ENCODE measurements at regions not wholly inside any gene's neighbourhood (a gene's known extent, or its start where the extent isn't known, plus 50 kb on each side); places are given as distances from the start of the nearest gene placed in this dataset.
"Not testable (repeated sequence)": the region's sequence is repeated elsewhere in the genome, so short reads cannot be mapped to it uniquely, and the experiment has no call there.

DNA sequence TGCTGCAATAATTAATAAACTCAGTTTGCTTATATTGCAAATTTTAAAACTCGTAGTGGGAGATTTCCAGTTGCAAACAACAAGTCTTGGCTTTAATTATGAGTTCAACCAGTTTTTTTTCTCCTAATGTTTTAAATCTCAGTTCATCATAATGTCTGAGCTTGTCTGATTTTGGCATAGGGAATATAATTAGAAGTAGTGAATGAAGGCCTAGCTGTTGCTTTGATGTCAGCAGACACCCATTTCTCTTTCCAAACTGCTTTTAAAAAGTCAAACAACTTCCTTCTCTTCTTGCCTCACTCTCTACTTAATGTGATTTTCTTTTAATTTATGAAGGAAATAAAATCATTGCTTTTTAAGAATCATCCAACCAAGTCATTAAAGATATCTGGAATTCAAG lies 1462.1 kb downstream of the DPP10 start:
- DNase-seq: no peak

DNA sequence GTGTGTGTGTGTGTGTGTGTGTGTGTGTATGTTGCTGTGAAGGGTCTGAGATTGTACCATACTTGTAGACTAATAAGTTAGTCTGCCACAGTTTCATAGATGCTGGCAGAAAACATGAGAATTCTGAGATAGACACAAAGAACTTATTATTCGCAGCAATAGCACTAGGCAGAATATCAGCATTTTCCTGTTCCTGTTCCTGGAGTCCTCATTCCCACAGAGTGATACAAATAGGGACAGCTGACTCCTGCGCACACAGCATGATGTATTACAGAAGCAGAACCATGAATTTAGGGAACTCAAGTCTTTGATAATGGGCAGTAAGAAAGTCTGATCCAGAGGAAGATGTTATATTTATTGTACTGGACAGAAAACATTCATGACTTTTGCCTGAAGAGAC lies 1466.3 kb downstream of the DPP10 start:
- no peak for DNase-seq

DNA sequence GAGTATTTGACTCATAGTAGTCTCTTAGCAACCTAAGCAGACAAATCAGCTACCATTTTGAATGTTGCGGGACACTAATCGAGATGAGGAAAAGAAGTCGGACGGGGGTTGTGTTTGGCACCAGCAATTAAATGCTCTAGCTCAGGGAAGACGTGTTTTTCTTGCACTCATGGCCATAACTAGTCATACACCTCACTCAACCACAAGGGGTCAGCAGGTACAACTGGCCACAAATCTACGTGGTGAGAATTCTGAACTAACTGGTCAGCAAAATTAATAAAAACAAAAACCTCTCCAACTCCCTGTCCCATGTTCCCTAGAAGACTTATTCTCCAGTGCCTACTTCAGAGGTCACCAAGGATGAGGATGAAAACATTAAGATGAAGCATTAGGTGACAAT lies 1467.8 kb downstream of the DPP10 start:
- DNase-seq: no peak

DNA sequence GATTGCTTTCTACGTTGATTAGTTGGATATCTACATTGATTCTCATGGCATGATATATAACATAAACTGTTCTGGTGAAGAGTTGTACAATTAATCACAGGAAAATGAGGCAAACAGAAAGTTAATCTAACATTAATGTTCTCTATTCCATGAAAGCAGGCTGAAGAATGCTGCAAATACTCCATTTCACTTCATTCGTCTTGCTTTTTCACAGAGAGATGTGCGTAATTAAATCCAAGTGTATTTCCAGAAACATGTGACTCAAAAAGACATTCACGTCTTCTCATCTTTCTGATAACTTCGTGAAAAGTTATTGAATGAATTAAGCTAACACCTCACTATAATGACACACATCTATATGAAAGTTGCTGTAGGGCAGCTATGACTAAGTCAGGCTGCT lies 1471.5 kb downstream of the DPP10 start:
- DNase-seq: no peak

DNA sequence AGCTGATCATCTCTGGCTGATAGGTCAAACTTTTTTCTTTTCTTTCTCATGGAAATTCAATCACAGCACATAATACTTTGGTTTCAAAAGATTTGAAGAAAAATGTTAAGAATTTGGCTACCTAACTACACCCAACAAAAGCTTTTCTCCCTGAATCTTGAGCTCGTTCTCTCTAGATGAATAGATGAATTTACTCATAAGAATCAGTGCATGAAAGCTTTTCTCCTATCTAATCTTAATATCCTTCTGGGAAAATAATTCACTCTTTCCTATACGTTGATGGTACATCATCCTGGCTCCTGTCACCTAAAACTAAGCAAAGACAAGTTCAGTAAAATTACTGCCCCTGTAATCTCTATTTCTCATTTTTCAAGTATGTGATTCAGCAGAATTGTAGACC lies 1479.1 kb downstream of the DPP10 start:
- no peak for DNase-seq

DNA sequence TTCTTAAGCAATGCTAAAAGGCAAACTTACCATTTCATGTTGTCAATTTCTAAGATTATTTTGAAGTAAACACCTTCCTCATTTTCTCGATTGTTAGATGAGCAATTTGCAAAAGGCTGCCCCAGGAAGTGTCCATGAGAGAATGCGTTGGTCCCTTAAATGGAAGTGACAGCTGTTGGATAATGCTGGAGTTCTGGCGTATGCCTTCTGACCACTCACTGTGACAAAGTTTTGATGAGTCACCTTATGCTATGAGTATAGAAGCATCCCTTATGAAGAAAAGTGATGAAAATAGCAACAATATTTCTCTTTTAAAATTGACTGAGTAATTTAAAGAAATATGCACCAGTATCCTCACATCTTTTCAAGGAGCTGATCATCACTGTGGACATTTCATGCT lies 1497.5 kb downstream of the DPP10 start:
- DNase-seq: no peak

DNA sequence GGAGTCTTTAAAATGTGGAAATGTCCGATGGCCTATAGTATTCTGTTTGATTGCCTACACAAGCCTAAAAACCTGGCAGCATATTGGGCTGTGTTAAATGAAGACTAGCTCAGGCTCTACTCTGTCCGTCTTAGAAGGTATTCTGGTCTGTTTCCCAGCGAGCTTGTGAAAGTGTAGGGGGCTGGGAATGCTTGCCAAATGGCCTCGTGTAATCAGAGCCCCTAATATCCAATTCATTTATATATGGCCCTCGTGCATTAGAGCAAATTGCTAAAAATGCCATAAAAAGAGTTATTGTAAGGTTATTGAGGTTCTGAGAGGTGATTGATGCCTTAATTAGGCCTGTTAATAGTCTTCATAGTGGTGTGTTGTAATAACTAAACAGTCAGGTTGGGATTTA lies 1500.4 kb downstream of the DPP10 start:
- no peak for DNase-seq

DNA sequence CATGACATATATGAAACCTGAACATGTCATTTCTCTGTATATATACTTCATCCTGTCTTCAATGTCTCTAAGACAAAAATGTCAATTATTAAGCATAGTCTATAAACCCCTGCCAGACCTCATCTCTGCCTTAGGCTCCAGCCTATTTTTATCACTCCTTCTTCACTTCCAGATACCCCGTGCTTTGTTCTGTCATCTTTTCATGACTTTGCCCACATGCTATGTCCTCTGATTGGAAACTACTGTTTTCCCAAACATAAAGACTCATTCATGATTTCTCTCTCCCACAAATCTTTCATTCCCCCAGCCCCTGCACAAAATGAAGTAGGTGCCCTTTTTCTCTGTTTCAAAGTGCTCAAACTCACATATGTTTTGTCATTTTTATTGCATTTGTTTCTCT lies 1503.9 kb downstream of the DPP10 start:
- no peak for DNase-seq

DNA sequence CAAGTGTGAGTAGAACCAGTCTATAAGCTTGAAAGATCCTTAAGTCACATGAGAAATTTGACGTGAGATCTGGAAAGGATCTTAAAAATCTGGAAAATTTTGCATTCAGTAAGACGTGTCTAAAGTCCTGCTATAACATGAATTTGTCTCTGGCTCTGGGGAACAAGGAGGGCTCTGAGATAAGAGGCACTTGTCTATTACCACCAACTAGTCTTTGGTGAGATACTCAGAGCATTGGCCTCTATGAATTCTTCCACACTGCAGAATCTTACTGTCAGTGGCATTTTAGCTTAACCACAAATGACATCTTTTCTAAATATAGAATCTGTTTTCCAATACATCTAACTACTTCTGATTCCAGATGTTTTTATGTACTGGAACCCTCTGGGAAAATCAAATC lies 1504.5 kb downstream of the DPP10 start:
- no peak for DNase-seq

DNA sequence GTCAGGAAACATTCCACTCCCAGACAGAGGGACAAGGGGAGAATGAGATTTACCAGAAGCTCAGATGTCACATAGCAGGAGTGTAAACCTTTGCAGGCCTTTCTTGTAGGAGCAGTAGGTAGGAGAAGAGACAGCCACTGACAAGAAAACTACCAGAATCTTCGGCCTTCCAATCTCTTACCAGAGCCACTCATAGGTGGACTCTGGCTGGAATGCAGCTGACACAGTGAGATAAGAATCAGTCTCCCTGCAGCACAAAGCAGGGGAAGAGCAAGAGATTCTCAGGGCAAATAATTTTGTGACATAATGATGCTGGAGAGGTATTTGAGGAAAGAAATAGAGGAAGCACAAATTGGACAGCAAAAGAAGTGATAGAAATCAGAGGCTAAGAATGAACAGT lies 1534.5 kb downstream of the DPP10 start:
- no peak for DNase-seq

DNA sequence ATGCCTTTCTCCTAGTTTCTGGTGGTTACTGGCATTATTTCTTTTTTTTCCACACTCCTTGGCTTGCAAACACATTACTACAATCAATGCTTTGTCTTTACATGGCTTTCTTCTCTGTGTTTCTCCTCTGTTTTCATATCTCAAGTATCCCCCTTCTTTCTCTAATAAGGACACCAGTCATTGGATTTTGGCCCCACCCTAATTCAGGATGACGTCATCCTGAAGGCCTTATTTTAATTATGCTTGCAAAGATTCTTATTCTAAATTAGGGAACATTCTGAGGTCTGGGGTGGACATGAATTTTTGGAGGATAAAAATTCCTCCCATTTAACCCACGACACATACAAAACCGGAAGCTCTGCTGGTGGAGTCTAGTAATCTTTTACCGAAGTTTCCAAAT lies 1556.6 kb downstream of the DPP10 start:
- DNase-seq: no peak

DNA sequence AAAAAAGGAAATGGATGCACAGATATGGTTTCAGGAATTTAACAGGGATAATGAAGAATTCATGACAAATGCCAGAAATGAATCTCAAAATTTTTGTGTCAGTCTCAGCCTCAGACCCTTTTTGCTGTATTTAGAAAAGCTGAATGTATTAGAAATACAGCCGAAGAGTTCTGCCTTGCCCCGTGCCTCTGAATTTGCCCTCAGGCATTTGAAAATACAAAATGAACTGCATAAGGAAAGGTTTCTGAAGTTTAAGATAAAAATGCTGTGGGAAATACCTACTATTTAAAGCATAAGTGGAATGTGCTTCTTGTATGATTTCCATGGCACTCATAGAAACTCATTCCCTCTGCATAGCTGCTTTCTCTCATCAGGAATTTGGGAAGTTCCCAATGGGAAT lies 1580.6 kb downstream of the DPP10 start:
- no peak for DNase-seq

DNA sequence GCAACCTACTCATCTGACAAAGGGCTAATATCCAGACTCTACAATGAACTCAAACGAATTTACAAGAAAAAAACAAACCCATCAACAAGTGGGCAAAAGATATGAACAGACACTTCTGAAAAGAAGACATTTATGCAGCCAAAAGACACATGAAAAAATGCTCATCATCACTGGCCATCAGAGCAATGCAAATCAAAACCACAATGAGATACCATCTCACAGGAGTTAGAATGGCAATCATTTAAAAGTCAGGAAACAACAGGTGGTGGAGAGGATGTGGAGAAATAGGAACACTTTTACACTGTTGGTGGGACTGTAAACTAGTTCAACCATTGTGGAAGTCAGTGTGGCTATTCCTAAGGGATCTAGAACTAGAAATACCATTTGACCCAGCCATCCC lies 1596.3 kb downstream of the DPP10 start:
- not testable (repeated sequence) for DNase-seq

DNA sequence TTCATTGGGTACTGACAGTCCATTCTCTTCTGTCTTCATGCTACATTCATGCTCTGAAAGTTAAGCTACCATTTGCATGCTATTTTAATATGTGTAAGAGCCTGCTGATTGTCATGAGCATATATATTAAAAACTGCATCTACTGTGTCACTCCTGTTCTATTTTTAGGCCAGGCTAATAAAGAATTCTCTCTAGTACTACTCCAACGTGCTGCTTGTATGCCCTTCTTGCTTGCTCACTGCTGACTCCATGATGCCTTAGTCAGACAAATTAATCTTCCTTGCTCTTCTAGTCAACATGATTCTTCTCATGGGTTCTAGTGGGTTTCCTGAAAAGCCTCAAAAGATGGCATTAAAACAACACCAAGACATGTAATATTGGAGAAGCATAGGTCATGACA lies 1600.1 kb downstream of the DPP10 start:
- DNase-seq: no peak

DNA sequence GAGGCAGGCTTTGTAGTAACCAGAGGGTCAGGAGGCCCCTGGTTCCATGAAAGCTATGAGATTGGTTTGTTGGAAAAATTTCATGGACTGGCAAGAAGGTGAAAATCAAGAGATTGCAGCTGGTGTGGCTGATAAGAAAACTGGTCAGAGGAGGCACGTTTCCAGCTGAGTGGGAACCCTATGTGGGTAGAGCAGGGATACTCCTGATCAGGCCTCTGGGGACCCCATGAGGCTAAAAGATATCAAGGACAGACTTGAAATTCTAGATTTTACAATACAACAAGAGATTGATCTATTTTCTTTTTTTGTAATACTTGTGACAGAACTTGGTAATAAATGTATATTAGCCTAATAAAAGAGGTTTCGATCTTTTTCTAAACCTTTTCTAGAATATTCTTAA lies 1615.1 kb downstream of the DPP10 start:
- DNase-seq: no peak

DNA sequence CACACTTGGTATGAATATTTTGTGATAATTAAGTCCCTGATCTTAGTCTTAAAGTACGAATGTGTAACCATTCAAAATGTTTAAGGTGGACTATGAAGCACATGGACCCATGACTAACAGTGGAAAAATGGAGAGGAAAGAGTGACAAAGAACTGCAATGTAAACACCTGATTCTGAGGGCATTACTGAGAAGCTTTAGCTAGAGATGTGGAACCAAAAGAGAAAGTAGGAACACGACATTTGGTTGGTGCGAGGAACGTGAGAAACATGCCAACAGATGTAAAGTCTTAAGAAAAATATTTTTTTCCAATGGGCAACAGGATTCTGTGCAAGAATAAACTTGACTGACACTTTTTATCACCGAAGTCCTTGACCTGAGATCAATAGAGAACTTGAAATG lies 1618.6 kb downstream of the DPP10 start:
- DNase-seq: no peak

DNA sequence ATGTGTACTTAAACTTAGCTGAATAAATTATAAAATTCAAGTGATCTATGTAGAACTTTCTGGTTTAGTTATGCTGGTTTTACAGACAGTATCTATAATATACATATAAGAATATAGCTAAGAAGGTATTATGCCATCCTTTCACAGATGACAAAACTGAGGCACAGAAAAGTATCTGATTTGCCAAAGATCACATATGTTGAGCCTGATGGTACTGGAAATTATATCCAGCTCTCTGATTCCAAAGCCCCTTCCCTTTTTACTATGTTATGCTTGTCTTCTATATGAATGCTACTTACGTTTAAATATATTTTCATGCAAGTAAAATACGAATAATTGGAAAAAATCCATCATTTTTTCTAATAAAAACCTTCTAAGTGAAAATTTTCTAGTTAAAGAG lies 1631.3 kb downstream of the DPP10 start:
- no peak for DNase-seq

DNA sequence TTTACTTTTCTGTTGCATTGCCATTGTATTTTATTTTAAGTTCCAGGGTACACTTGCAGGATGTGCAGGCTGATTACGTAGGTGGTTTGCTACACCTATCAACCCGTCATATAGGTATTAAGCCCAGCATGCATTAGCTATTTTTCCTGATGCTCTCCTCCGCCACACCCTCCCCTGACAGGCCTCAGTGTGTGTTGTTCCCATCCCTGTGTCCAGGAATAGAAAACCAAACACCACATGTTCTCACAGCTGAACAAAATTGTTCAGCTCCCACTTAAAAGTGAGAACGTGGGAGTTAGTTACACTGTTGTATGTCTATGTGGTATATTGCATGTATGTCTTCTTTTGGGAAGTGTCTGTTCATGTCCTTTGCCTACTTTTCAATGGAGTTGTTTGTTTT lies 1631.7 kb downstream of the DPP10 start:
- no peak for DNase-seq

DNA sequence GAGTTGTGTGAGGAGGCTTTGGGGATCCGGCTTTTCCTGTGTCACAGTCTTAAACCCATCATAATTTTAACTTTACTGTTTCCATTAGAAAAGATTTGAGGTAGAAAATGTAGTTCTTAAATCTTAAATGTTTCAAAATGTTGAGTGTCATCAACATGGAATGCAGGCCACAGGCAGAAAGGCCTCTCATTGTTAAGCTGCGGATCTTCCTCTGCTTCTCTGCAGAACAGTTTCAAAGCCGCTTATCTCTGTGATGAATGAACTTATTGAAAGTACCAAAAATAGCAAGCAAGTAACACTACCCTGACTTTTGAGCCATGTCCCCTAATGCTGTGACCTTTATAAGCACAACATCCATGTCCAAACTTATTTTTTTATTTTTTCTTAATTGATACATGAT lies 1645.8 kb downstream of the DPP10 start:
- DNase-seq: no peak

DNA sequence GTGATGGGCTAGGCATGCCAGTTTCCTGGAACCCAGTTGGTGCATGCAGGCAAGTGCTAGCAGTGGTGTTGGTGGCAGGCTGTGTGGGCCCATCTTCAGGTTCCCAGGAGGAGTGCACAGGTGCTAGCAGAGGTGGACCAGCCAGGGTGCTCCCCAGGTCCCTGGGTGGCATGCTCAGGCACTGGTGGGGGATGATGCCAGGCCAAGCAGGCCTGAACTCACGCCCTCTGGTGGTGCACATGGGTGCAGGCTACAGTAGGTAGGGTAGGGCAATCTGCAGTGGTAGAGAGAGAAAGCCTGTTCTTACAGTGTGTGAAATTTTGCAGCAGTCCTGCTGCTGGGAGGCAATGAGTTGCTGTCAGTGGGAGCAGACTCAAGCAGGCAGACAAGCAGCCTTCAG lies 1651.8 kb downstream of the DPP10 start:
- DNase-seq: no peak

DNA sequence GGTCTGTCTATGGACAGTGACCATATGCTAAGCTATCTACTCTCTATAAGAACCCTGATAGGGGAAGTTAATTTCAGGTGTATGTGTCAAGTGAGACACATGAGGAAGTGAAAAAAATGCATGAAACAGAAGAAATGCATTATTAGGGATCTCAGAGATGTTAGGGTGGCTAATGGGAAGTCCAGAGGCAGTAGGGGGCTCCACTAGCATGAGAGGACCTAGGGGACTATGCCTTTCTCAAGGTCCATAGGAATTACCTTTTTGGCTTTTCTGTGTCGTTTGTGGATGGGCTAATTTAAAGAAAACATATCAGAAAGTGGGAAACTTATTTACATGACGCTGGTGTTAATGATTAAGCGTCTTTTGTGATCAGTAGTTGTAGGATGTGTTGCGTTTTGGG lies 1653.2 kb downstream of the DPP10 start:
- no peak for DNase-seq

DNA sequence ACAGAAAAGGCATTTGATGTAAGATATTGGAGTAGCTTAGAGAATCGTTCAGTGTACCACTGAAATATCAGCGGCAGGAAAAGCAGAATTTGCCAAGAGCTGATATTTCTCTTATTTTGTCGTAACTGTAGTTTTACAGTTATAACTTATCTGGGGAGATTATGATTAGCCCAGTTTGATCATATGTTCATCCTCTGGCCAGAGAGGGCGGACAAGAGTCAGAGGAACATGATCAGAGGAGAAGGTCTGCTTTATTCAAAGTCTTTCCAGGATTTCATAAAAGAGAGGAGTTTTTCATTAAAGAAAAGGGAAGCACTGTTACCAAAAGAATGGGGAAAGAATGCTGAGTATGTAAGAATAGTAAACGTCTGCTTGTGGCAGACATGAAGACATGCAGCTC lies 1655.6 kb downstream of the DPP10 start:
- DNase-seq: no peak

DNA sequence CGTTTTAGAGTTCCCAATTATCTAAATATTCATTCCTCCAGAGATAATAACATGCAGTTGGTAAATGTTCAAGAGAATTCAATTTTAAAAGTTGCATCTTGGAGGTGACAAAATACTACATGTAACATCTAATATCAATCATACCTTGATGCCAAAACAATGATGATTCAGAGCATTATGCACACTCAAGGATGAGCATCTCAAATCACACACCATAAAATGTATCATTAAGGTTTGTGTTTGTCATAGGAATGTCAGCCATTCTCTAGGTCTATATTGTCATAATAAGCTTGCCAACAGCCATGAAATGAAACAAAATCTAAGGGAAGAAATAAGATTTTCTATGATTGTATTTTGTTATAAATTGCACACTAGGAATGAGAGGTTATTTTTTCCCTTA lies 1667.0 kb downstream of the DPP10 start:
- no peak for DNase-seq

DNA sequence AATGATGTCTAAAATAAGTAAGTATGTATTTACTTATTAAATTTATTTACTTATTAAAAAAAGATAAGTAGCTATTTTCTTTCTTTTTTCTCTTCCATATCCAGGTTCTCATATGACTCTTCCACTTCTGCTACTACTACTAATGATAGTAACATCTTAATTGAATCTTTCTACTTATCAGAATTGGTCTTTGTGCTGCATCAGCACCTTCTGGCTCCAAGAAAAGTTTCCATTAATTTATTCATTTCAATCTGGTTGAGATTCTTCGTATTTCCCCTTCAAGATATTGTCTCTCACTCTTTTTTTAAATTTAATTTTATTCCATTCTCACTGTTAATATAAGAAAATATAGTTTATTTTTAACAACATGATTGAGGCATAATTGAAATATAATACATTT lies 1675.4 kb downstream of the DPP10 start:
- DNase-seq: no peak

DNA sequence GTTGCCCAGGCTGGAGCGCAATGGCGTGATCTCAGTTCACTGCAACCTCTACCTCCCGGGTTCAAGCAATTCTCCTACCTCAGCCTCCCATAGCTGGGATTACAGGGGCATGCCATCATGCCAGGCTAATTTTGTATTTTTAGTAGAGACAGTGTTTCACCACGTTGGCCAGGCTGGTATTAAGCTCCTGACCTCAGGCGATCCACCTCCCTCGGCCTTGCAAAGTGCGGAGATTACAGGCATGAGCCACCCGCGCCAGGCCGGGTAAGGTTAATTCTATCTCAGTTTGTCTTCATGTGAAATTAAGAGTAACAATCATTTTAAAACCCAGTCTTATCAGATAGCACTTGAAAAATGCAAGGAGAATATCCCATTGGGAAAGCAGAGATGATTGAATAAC lies 1681.7 kb upstream of the DDX18 start:
- DNase-seq: no peak

DNA sequence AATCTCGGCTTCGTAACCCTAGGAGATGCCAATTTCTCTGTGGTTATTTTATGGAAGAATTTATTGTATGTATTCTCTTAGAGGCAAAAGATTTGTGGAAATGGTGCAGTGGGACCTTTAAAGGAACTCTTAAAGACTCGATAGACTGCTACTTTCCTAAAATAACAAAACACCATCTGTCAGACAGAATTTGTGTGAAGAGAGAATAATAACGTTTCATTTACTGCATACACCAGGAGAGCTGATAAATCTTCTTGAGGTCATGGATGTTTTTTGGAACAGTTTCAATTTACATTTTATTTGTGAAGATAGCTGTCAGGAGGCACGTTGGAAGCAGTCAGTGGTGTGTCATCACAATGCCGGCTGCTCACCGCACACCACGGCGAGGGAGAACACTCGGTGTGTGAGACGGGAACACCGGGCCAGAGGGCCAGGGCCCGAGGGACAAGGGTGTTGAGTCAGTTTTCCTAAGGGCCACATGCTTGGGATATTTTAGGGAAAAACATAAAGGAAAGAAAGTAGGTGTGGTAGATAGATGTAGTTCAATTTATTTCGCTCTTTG lies 1681.0 kb upstream of the DDX18 start:
- no peak for DNase-seq
